GM21526 (cell line): ENCODE measurements at regions not wholly inside any gene's neighbourhood (a gene's known extent, or its start where the extent isn't known, plus 50 kb on each side); places are given as distances from the start of the nearest gene placed in this dataset.
"Not testable (repeated sequence)": the region's sequence is repeated elsewhere in the genome, so short reads cannot be mapped to it uniquely, and the experiment has no call there.

Experiments
- ATAC-seq: cut with Tn5 transposase; IDR thresholded peaks from one replicate; pipeline ENCODE4 v1.9.1; 2021; ENCODE audit warnings: moderate library complexity; ENCODE audit not compliant: unreplicated experiment, low FRiP score

DNA sequence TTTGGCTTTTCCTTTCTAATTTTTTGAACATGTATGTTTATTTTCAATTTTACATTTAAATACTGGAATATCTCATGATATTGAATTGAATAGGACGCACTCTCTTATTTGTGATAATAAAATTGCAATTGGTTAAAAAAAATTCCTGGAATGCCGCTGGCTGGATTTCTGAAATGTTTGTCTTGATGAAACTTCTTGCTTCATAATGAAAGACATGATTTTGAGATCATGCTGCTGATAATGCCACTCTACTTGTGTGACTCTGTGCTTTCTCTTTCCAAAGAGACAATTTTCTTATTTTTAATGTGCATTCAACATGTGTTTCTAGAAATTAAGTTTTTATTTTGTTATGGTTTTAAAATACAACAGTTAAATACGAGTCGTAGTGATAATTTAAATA, 465.7 kb upstream of the FAR2 start:
- ATAC-seq, result no peak

DNA sequence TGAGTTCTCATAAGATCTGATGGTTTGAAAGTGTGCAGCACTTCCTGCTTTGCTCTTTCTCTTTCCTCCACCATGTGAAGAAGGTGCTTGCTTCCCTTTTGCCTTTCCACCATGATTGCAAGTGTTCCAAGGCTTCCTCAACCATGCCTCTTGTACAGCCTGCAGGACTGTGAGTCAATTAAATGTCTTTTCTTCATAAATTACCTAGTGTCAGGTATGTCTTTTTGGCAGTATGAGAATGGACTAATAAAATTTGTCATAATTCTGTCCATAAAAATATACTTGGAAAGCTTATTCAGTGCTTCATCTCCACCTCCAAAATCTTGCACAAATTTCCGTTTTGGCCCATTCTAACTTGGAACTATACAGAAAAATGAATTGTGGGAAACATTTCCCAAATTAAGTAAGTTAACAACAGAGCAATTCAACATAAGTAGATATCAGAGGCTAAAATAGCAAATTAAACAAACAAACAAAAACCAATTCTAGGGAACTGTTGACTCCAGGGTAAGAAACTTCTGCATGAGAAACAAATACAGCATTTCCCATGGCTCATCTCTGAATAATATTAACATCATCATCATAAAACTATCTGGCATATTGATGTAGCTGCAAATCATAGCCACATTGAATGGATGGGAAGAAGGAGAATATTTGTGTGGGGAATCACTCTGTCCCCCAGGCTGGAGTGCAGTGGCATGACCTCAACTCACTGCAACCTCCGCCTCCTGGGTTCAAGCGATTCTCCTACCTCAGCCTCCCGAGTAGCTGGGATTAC, 459.5 kb upstream of the FAR2 start:
- no peak for ATAC-seq

DNA sequence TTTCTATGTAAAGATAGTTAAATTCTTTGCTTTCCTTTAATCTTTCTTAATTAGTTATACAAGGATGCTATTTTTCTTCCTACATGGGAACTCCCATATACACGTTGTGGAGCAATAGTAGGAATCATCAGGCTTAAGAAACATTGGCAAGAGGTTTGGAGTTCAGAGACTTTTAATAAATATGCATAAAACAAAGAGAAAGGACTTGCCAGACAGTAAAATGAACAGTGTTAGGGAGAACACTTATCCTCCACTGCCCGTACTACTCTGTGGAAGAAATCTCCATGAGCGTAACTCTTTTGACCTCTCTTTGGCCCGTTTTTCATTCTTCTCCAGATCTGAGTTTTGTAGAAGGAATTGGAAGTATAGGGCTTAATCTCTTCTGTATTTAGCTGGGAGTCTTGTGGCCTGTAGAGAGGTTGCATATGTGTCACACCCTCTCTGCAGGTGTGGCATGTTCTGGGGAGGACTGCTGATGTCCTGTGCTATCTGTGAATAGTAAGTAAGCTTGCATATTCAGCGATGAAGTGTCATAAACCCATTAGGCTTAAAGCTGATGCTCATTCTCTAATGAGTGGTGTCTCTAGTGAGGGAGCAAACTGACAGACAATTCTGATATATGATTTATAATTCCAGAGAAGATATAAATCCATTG, 455.4 kb upstream of the FAR2 start:
- no peak for ATAC-seq

GRCh38 chr12:28698553-28698952, 450.5 kb upstream of the FAR2 start:
- no peak for ATAC-seq

GRCh38 chr12:28699029-28699428, 450.0 kb upstream of the FAR2 start:
- ATAC-seq, result no peak

DNA sequence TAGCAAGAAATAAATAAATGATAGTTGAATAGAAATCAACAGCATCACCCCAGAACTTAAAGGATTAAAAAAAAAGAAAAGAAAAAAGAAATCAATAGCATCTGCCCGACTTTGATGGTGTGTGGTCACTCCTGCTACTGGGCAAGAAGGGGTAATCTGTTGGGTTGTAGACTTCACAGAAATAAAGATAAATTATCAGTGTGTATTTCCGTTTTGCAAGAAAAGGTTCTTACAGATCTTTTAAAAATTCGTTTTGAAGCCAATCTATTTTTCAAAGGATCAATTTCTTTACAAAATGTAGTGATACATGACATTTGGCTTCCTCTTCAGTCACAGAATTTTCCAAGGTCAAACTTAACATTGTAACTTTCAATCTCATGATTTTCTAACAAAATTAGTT, 448.9 kb upstream of the FAR2 start:
- ATAC-seq, result no peak

DNA sequence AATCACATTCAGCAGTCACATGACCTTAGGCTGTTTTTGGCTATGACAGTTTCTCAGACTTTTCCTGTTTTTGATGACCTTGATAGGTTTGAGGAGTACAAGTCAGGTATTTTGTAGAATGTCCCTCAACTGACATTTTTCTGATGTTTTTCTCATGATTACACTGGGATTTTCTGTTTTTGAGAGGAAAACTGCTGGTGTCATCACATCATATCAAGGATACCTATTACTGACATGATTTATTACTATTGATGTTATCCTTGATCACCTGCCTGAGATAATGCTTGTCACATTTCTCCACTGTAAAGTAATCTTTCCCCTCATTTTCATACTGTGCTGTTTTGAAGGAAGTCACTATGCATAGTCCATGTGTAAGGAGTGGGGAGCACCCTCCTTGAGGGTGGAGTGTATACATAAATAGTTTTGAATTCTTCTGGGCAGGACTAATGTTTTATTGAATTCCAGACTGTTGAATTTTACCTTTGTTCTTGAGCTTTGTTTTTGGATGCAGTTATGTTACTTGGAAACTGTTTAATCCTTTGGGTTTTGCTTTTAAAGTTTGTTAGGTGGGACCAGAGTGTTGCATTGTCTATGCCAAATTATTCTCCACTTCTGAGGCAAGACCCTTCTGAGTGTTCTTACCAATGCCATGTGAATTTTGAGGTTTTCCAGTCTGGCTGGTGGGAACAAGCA, 444.5 kb upstream of the FAR2 start:
- ATAC-seq, result no peak

DNA sequence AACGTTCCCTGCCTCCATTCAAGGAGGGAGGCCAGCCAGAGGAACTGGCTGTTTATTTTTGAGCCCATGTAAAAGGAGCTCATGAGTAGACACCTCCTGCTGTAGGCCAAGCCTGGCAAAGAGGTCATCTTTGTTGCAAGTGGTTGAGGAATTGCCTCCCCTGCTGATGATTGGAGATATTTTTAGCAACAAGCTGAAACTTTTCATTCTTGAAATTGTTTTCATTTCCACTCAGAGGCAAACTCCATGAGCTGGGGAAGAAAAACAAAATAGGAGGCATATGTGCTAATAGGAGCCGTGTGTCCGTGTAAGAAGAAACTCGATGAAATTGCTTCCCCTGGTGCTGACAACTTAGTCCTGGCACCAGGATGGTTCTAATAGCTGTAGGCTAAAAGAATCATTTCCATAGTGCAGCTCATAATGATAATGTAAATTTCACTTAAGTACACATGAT, 440.1 kb upstream of the FAR2 start:
- ATAC-seq, result no peak

- ATAC-seq, result no peak
These were observed 438.9 kb upstream of the FAR2 start for GRCh38 chr12:28709986-28710685.

DNA sequence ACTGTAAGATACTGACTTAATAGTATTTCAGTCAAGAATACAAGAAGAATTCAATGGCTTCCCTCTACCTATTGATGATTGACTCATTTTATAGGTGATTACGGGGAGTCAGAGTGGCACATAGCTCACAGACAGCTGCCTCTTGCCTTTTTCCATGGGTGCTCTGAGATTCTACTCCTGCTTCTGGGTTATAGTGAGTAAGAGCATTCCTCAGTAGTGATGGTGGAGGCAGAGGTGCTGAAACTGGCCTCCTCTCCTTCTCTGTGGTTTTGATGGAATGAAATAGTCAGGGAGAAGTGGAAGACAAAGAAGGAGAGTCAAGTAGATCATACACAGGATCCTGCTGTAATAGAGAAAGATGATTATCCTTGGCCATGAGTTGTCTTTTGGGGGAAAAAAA, 438.2 kb upstream of the FAR2 start:
- no peak for ATAC-seq

GRCh38 chr12:28711421-28711820, 437.7 kb upstream of the FAR2 start:
- ATAC-seq, result no peak

DNA sequence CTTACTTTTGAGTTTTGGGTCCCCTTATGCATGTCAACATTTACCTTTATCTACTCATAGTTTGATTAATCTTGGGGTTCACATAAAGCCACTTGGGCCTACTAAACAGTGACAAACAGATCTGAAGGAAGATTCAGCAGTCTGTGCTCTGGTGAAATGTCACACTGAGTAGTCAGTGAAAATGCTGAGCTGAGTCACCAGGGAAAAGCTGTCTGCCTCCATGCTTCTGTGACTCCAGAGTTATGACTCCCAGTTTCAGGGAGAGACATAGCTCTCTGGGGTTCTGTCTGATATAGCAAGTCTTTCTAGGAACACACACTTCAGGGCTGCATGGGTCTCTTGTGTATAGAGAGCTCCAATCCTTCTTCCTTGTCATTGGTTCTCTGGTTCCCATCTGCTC, 406.3 kb upstream of the FAR2 start:
- no peak for ATAC-seq

GRCh38 chr12:28746734-28747325, 402.2 kb upstream of the FAR2 start:
- no peak for ATAC-seq

DNA sequence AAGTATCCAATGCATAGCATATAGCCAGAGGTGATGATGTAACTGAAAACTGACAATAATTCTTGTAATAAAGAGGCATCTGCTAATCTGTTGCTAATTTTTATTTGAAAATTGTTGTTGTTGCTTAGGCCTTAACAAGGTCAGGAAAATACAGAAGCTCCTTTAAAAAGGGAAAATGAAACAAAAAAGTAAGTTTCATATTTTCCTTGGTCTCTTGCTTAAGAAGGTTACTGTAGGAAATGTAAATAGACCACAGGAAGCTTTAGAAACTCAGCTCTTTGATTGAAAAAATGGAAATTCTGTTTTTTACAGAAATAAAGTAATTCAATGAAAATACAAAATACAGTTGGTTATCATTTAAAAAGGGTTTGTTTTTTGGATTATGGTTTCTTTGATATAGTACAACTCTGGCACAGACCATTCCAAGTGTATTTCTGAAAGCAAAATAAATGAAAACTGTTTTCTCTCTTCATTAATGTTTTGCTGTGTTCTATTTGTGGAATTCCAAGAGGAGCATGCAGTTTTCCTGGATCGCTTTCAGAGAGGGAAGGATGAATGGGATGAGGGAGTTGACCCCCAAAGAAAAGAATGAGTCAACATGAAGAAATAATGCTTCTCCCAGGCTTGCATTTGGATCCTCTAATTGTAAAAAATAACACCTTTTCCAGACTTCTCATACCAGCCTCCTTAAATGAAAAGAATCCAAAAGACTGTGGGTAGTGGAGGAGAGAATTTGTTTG, 398.0 kb upstream of the FAR2 start:
- no peak for ATAC-seq

- no peak for ATAC-seq
These were observed 394.1 kb upstream of the FAR2 start for GRCh38 chr12:28755027-28755426.

GRCh38 chr12:28759333-28759732, 389.7 kb upstream of the FAR2 start:
- ATAC-seq, result no peak

DNA sequence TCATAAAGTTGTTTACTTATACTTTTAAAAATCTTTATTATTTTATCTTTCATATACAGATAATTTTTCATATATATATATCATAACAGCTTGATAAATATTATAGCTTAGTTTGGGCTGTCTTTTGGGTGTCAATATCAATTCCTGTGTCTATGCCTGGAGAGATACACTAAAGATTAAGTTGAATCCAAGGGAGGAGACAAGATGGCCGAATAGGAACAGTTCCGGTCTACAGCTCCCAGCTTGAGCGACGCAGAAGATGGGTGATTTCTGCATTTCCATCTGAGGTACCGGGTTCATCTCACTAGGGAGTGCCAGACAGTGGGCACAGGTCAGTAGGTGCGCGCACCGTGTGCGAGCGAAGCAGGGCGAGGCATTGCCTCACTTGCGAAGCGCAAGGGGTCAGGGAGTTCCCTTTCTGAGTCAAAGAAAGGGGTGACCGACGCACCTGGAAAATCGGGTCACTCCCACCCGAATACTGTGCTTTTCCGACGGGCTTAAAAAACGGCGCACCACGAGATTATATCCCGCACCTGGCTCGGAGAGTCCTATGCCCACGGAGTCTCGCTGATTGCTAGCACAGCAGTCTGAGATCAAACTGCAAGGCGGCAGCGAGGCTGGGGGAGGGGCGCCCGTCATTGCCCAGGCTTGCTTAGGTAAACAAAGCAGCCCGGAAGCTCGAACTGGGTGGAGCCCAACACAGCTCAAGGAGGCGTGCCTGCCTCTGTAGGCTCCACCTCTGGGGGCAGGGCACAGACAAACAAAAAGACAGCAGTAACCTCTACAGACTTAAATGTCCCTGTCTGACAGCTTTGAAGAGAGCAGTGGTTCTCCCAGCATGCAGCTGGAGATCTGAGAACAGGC, 388.8 kb upstream of the FAR2 start:
- not testable (repeated sequence) for ATAC-seq

GRCh38 chr12:28761897-28762296, 387.2 kb upstream of the FAR2 start:
- ATAC-seq, result not testable (repeated sequence)

DNA sequence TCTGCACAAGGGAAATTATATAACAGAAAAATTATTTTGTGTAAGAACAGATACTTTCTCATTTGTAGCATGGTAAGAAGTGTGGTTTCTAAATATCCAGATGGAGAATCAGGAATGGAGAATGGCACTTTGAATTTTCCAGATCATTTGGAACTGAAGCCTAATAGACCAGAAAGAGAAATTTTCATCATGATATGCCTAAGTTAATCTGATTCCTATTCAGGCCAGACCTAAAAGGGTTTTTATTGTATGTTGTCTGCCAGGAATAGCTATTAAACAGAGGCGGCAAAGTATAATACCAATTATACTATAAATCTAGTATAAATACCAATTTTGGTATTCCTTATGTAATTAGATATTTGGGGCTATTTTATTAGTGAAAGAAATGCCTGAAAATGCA, 382.7 kb upstream of the FAR2 start:
- no peak for ATAC-seq
